HepG2 (cell line): ENCODE measurements at regions not wholly inside any gene's neighbourhood (a gene's known extent, or its start where the extent isn't known, plus 50 kb on each side); places are given as distances from the start of the nearest gene placed in this dataset.

Source experiments
- ATAC-seq: fragments of 200-7000 bp; cut with Tn5 transposase; 3 replicates; pipeline ENCODE4 v1.9.1; 2020; ENCODE audit warnings: mild to moderate bottlenecking, moderate library complexity
- BruUV-seq: library from RNA; stranded (reverse); fragments of 400-500 nt; replicated peaks from 2 replicates; lab custom pipeline; 2021; lab: Mats Ljungman, UMichigan
- CTCF ChIA-PET: fragments of 300-600 bp; formaldehyde crosslinking; extraction: SDS; loops from one replicate; lab custom pipeline; 2021; ENCODE audit warnings: low total read pairs, inconsistent platforms, low intra/inter-chr PET ratio; lab: Yijun Ruan, JAX
- POLR2A ChIA-PET: fragments of 350-600 bp; sonication (Branson Sonifier 250); formaldehyde crosslinking; loops from one replicate; lab custom pipeline; 2020; ENCODE audit warnings: antibody characterized with exemption, inconsistent platforms; lab: Yijun Ruan, JAX
- DNase-seq: peaks from one replicate; pipeline ENCODE4 v3.0.0-alpha.2; 2015; ENCODE audit warnings: low spot score
- FAIRE-seq: peaks from 3 replicates; lab custom pipeline; 2011; peaks lifted over from hg19 to GRCh38; lab: Jason Lieb, UNC
- H2AFZ ChIP-seq: one replicate; pipeline ENCODE4 v1.6.1; 2011; ENCODE audit warnings: low read length, inconsistent platforms
- H3K27ac ChIP-seq: fragments of 300-600 bp; 3 replicates; pipeline ENCODE4 v1.8.0; 2011; ENCODE audit warnings: mixed run types, mild to moderate bottlenecking, mixed read lengths, low read length, inconsistent platforms; ENCODE audit not compliant: insufficient read depth; ENCODE audit errors: extremely low read length
- H3K27me3 ChIP-seq, 2 experiments: fragments of 200-600 bp in 1 of 2; 2 replicates in 1 of 2; 3 replicates in 1 of 2; pipeline versions ENCODE4 v1.6.0 to v1.8.0; 2011; ENCODE audit warnings: low read length in 2 of 2, mild to moderate bottlenecking in 2 of 2, moderate library complexity in 2 of 2, inconsistent platforms in 1 of 2; ENCODE audit not compliant: insufficient read depth in 2 of 2, control insufficient read depth in 1 of 2
- H3K36me3 ChIP-seq, 2 experiments: fragments of 200-600 bp in 1 of 2; replicated peaks in 1 of 2; 2 replicates in 1 of 2; 3 replicates in 1 of 2; pipeline versions ENCODE4 v1.5.1 to v1.8.0; 2011; ENCODE audit warnings: low read length in 2 of 2, inconsistent platforms in 1 of 2; ENCODE audit not compliant: insufficient read depth in 2 of 2, control insufficient read depth in 1 of 2
- H3K4me1 ChIP-seq: 2 replicates; pipeline ENCODE4 v1.5.1; 2012; ENCODE audit warnings: low read length, inconsistent platforms; ENCODE audit not compliant: insufficient read depth
- H3K4me2 ChIP-seq: 2 replicates; pipeline ENCODE4 v1.6.0; 2011; ENCODE audit warnings: low read depth, low read length, inconsistent platforms
- H3K4me3 ChIP-seq, 3 experiments: fragments of 200-600 bp in 1 of 3; sonication (generic), shearing (Covaris generic) in 1 of 3; replicated peaks in 1 of 3; 2 replicates each; pipeline ENCODE4 v1.5.1; 2011 to 2016; ENCODE audit warnings: low read length in 3 of 3, inconsistent platforms in 2 of 3, low read depth in 2 of 3, mild to moderate bottlenecking in 2 of 3, control low read depth in 1 of 3, mixed read lengths in 1 of 3; ENCODE audit not compliant: insufficient read depth in 1 of 3
- H3K79me2 ChIP-seq: one replicate; pipeline ENCODE4 v1.6.1; 2011; ENCODE audit warnings: low read length, inconsistent platforms; ENCODE audit not compliant: insufficient read depth
- H3K9ac ChIP-seq: 2 replicates; pipeline ENCODE4 v1.6.0; 2011; ENCODE audit warnings: mild to moderate bottlenecking, low read depth, low read length, inconsistent platforms; ENCODE audit not compliant: insufficient read depth
- H3K9me3 ChIP-seq: 2 replicates; pipeline ENCODE4 v1.5.1; 2012; ENCODE audit warnings: mild to moderate bottlenecking, low read length
- H4K20me1 ChIP-seq: 2 replicates; pipeline ENCODE4 v1.6.0; 2011; ENCODE audit warnings: inconsistent platforms, mild to moderate bottlenecking, low read length, moderate library complexity; ENCODE audit not compliant: insufficient read depth
- ELK4 ChIP-seq: sonication (generic); formaldehyde crosslinking; IDR thresholded peaks from 2 replicates; pipeline ENCODE4 v1.9.0; 2021; ENCODE audit warnings: missing genetic modification reagents, borderline replicate concordance
- IKZF1 ChIP-seq: fragments of 450-650 bp; IDR thresholded peaks from 2 replicates; pipeline ENCODE4 v1.7.1; 2016
- KAT7 ChIP-seq: IDR thresholded peaks from 2 replicates; pipeline ENCODE4 v1.6.1; 2018; ENCODE audit warnings: borderline replicate concordance, missing compliant biosample characterization
- KDM2A ChIP-seq: sonication (generic); formaldehyde crosslinking; IDR thresholded peaks from 2 replicates; pipeline ENCODE4 v1.4.0; 2020; ENCODE audit warnings: low read depth, missing genetic modification reagents, borderline replicate concordance
- KDM6A ChIP-seq: IDR thresholded peaks from 2 replicates; pipeline ENCODE4 v1.6.1; 2016; ENCODE audit warnings: low read depth
- MAFF ChIP-seq: IDR thresholded peaks from 2 replicates; pipeline ENCODE4 v1.6.1; 2011; ENCODE audit warnings: low read depth, low read length, improper control_type of control experiment
- MLX ChIP-seq: IDR thresholded peaks from 2 replicates; pipeline ENCODE4 v1.6.1; 2016
- NONO ChIP-seq, 2 experiments: fragments of 450-650 bp in 1 of 2; sonication (generic) in 1 of 2; formaldehyde crosslinking in 1 of 2; IDR thresholded peaks in 1 of 2; conservative IDR thresholded peaks in 1 of 2; 2 replicates each; pipeline versions ENCODE4 v1.6.1 to v1.8.0; 2017 to 2022; ENCODE audit warnings: mild to moderate bottlenecking in 1 of 2, missing genetic modification reagents in 1 of 2, moderate library complexity in 1 of 2
- POGK ChIP-seq: sonication (generic); formaldehyde crosslinking; conservative IDR thresholded peaks from 2 replicates; pipeline ENCODE4 v1.8.0; 2022; ENCODE audit warnings: mild to moderate bottlenecking, moderate library complexity, missing genetic modification reagents
- ZBTB42 ChIP-seq: sonication (generic); formaldehyde crosslinking; IDR thresholded peaks from 2 replicates; pipeline ENCODE4 v1.5.0; 2020; ENCODE audit warnings: mild to moderate bottlenecking, missing genetic modification reagents
- ZEB1 ChIP-seq: IDR thresholded peaks from 2 replicates; pipeline ENCODE4 v1.6.1; 2012; ENCODE audit warnings: mild to moderate bottlenecking, low read depth, inconsistent platforms; ENCODE audit not compliant: insufficient replicate concordance
- ZFP36 ChIP-seq: fragments of 150-350 bp; IDR thresholded peaks from 2 replicates; pipeline ENCODE4 v1.6.1; 2018; ENCODE audit warnings: borderline replicate concordance, low read length, low read depth; ENCODE audit not compliant: partially characterized antibody
- ZNF235 ChIP-seq: sonication (generic); formaldehyde crosslinking; IDR thresholded peaks from 2 replicates; pipeline ENCODE4 v1.8.1; 2023; ENCODE audit warnings: mild to moderate bottlenecking, missing genetic modification reagents, borderline replicate concordance
- ZNF383 ChIP-seq: sonication (generic); formaldehyde crosslinking; IDR thresholded peaks from 2 replicates; pipeline ENCODE4 v1.4.0; 2020; ENCODE audit warnings: missing genetic modification reagents, mild to moderate bottlenecking, borderline replicate concordance
- ZNF431 ChIP-seq: sonication (generic); formaldehyde crosslinking; IDR thresholded peaks from 2 replicates; pipeline ENCODE4 v1.9.0; 2022; ENCODE audit warnings: missing genetic modification reagents, low read depth, mild to moderate bottlenecking, borderline replicate concordance
- ZNF572 ChIP-seq: sonication (generic); formaldehyde crosslinking; IDR thresholded peaks from 2 replicates; pipeline ENCODE4 v1.5.1; 2020; ENCODE audit warnings: mild to moderate bottlenecking, missing genetic modification reagents
- ZNF576 ChIP-seq: sonication (generic); formaldehyde crosslinking; IDR thresholded peaks from 2 replicates; pipeline ENCODE4 v1.4.0; 2020; ENCODE audit warnings: mild to moderate bottlenecking, missing genetic modification reagents
- ZNF720 ChIP-seq: sonication (generic); formaldehyde crosslinking; IDR thresholded peaks from 2 replicates; pipeline ENCODE4 v1.4.0; 2020; ENCODE audit warnings: missing genetic modification reagents
- WGBS: methylation state at CpG from one replicate; pipeline ENCODE4 v1.1.6; 2017; ENCODE audit warnings: low lambda C conversion rate; 5-methylcytosine and 5-hydroxymethylcytosine counted together
- in situ Hi-C: cut with HindIII; loops from 2 replicates; pipeline ENCODE4 v1.10.0; 2017; ENCODE audit warnings: low pct_unique_long_range_greater_than_20kb; ENCODE audit not compliant: extremely low pct_ligation_motif_present
- intact Hi-C: fragments of 100-400 bp; cut with micrococcal nuclease; formaldehyde crosslinking; loops from one replicate; pipeline ENCODE4 v1.10.0; 2022; ENCODE audit not compliant: unreplicated experiment

- no peak overlapping the region for H2AFZ ChIP-seq
- H3K36me3 ChIP-seq, result no peaks in the 10 kb centered on the region
- intact Hi-C loops, result loop anchor here (1.0 to 2.0 kb wide), 3 partner anchors 92 to 244 kb away; no protein-coding TSS in a partner anchor
- H3K9ac ChIP-seq, result no peak overlapping the region
- FAIRE-seq (no peak), DNase-seq (no peak), ATAC-seq (no peak)
- 74% methylated on average over 1 of the region's 1 CpG for WGBS
- no peaks in the 10 kb centered on the region for H4K20me1 ChIP-seq
- POLR2A ChIA-PET, result no interaction called here
- no peak overlapping the region for H3K4me2 ChIP-seq
- CTCF ChIA-PET, result interaction anchor here (1.0 to 2.0 kb wide), 4 partner anchors 95 to 363 kb away, joined by 3 to 24 read pairs (median 9); no protein-coding TSS in a partner anchor
- no peaks in the 10 kb centered on the region for H3K27me3 ChIP-seq
- in situ Hi-C loops, result no loop called here
- no peak overlapping the region for H3K27ac ChIP-seq
- no TSS peak for BruUV-seq
- H3K4me3 ChIP-seq, result no peak overlapping the region
- peaks cover 14% of the 10 kb centered on the region for H3K4me1 ChIP-seq
- H3K79me2 ChIP-seq, result no peaks in the 10 kb centered on the region
- H3K9me3 ChIP-seq, result no peaks in the 10 kb centered on the region
- TF ChIP-seq ZNF383 (CRISPR knock-in tag) (no peak), ZNF572 (CRISPR knock-in tag) (no peak), NONO (IDR thresholded peaks at IDR 0.05) (no peak), NONO (CRISPR knock-in tag; conservative IDR thresholded peaks at IDR 0.05) (no peak), IKZF1 (no peak), ZNF576 (no peak), KDM6A (CRISPR knock-in tag) (no peak), POGK (no peak), ZEB1 (no peak), ZNF431 (CRISPR knock-in tag) (no peak), ELK4 (no peak), KDM2A (CRISPR knock-in tag) (no peak), ZNF235 (no peak), ZBTB42 (CRISPR knock-in tag) (no peak), MLX (CRISPR knock-in tag) (no peak), KAT7 (CRISPR knock-in tag) (no peak), ZFP36 (no peak), ZNF720 (CRISPR knock-in tag) (no peak), MAFF (no peak)
These were observed 86.0 kb upstream of the ANKRD1 start for GRCh38 chr10:91006752-91007346.
